Upper lobe of right lung (tissue), 1 donor: ENCODE measurements at regions not wholly inside any gene's neighbourhood (a gene's known extent, or its start where the extent isn't known, plus 50 kb on each side); places are given as distances from the start of the nearest gene placed in this dataset.
A peak's percentile ranks its signal among the peaks of the same experiment; 100 is the strongest.

Source experiments
- ATAC-seq: fragments of 200-7000 bp; cut with Tn5 transposase; one replicate; pipeline ENCODE4 v1.9.1; 2020; ENCODE audit warnings: mild to moderate bottlenecking, moderate library complexity
- DNase-seq: peaks from one replicate; pipeline ENCODE4 v3.0.0-alpha.2; 2020
- H3K27ac ChIP-seq: fragments of 200-600 bp; one replicate; pipeline ENCODE4 v1.8.0; 2022
- H3K27me3 ChIP-seq: fragments of 200-600 bp; one replicate; pipeline ENCODE4 v1.8.0; 2022; ENCODE audit warnings: mild to moderate bottlenecking
- H3K36me3 ChIP-seq: fragments of 200-600 bp; one replicate; pipeline ENCODE4 v1.8.0; 2022
- H3K4me1 ChIP-seq: fragments of 200-600 bp; one replicate; pipeline ENCODE4 v1.8.0; 2022
- H3K4me3 ChIP-seq: fragments of 200-600 bp; one replicate; pipeline ENCODE4 v1.8.0; 2022; ENCODE audit warnings: mild to moderate bottlenecking
- H3K9me3 ChIP-seq: fragments of 200-600 bp; one replicate; pipeline ENCODE4 v1.8.0; 2022
- CTCF ChIP-seq: fragments of 200-600 bp; IDR thresholded peaks from one replicate; pipeline ENCODE4 v1.8.0; 2022; ENCODE audit warnings: antibody characterized with exemption
- intact Hi-C: fragments of 100-400 bp; cut with DNase I; formaldehyde crosslinking; loops from one replicate; pipeline ENCODE4 v1.11.0; 2022
- donor health status: DM: no; HTN: yes; CAD: no; lungs with severe emphysema.

DNA sequence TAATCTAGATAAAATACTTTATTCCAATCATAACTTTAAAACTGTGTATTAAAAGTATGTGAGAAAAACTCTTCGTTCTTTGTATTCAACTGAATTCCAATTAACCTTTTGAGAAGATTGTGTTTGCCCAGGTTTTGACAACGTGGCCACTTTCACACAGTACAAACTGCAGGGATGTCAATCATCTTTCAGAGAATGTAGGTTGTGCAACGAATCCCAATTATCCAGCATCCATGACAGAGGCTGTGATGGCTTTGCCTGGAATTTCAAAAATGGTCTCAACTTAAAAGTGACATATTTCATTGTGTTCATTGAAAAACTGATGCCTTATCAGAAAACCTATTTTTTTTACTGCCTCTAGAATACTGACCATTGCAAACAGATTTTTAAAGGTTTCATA lies 615.1 kb upstream of the KCNMB2 start:
- Histone ChIP-seq H3K4me3 (no peak overlapping the region), H3K36me3 (no peaks in the 10 kb centered on the region), H3K27ac (no peak overlapping the region), H3K27me3 (no peaks in the 10 kb centered on the region), H3K4me1 (no peaks in the 10 kb centered on the region), H3K9me3 (no peaks in the 10 kb centered on the region)
- intact Hi-C loops = no loop called here
- ATAC-seq (no peak), DNase-seq (no peak)
- no peak for TF ChIP-seq CTCF

GRCh38 chr3:177924261-177924660 lies 612.0 kb upstream of the KCNMB2 start:
- no peaks in the 10 kb centered on the region for H3K4me1 ChIP-seq
- H3K27me3 ChIP-seq = no peaks in the 10 kb centered on the region
- H3K27ac ChIP-seq = no peak overlapping the region
- H3K36me3 ChIP-seq = no peaks in the 10 kb centered on the region
- no peaks in the 10 kb centered on the region for H3K9me3 ChIP-seq
- ATAC-seq = no peak
- DNase-seq = no peak
- no peak for TF ChIP-seq CTCF
- no peak overlapping the region for H3K4me3 ChIP-seq
- intact Hi-C loops = no loop called here

- Histone ChIP-seq H3K4me1 (no peaks in the 10 kb centered on the region), H3K27me3 (no peaks in the 10 kb centered on the region), H3K27ac (no peak overlapping the region), H3K9me3 (no peaks in the 10 kb centered on the region), H3K4me3 (no peak overlapping the region), H3K36me3 (no peaks in the 10 kb centered on the region)
- intact Hi-C loops = no loop called here
- TF ChIP-seq CTCF = no peak
- DNase-seq (no peak), ATAC-seq (peak; percentile 64)
These were observed 607.9 kb upstream of the KCNMB2 start for GRCh38 chr3:177928172-177928873.

DNA sequence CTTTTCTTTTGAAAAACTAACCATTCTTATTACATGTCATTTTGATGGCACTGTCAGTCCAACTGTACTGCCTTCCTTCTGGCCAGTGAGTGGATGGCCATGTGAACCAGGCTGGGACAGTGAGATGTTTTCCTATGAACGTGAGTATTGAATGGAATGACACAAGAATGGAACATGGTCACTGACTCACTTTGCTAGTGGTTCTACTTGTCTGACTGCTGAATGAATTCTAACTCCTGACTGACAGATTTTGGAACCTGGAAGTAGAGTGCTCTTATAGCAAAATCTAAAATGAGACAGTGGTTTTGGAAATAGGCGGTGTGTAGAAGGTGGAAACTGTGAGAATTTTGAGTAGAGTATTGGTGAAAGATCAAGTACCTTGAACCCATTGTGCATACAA lies 606.9 kb upstream of the KCNMB2 start:
- intact Hi-C loops = no loop called here
- Histone ChIP-seq H3K27me3 (no peaks in the 10 kb centered on the region), H3K36me3 (no peaks in the 10 kb centered on the region), H3K4me3 (no peak overlapping the region), H3K27ac (no peak overlapping the region), H3K4me1 (no peaks in the 10 kb centered on the region), H3K9me3 (no peaks in the 10 kb centered on the region)
- ATAC-seq = no peak
- DNase-seq = no peak
- TF ChIP-seq CTCF = no peak

DNA sequence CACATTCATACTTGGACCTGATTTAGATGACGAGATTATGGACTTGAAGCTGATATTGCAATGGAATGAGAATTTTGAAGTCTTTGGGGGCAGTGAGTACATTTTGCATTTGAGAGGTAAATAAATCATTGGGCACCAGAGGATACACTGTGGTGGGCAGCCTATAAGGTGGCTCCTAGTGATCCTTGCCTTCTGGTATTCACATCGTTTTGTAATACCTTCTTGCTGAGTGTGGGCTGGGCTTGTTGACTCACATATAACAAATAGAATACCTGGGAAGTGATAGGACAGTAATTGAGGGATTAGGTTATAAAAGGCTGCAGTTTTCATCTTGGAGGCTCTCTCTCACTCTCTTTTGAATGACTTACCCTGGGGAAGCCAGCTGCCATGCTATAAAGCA lies 605.5 kb upstream of the KCNMB2 start:
- no peak for DNase-seq
- ATAC-seq = peak; percentile 32

More for the DNA sequence above, 605.5 kb upstream of the KCNMB2 start:
- Histone ChIP-seq H3K27ac (no peak overlapping the region), H3K27me3 (no peaks in the 10 kb centered on the region), H3K36me3 (no peaks in the 10 kb centered on the region), H3K9me3 (no peaks in the 10 kb centered on the region), H3K4me1 (no peaks in the 10 kb centered on the region), H3K4me3 (no peak overlapping the region)
- no peak for TF ChIP-seq CTCF
- intact Hi-C loops = no loop called here
